Kidney (tissue), 13 donors: ENCODE measurements at regions not wholly inside any gene's neighbourhood (a gene's known extent, or its start where the extent isn't known, plus 50 kb on each side); places are given as distances from the start of the nearest gene placed in this dataset.

Source experiments
- DNase-seq, 5 donors: peaks; one replicate each; pipeline ENCODE4 v3.0.0-alpha.2; 2013 to 2020
- FAIRE-seq: peaks from 2 replicates; lab custom pipeline; 2012; peaks lifted over from hg19 to GRCh38; lab: Jason Lieb, UNC
- H3K27ac ChIP-seq, 2 donors: one replicate each; pipeline ENCODE4 v1.7.0; 2013; ENCODE audit warnings: low read depth in 2 of 2, low read length in 2 of 2, inconsistent platforms in 1 of 2
- H3K27me3 ChIP-seq: one replicate; pipeline ENCODE4 v1.7.1; 2013; ENCODE audit warnings: low read length, inconsistent platforms; ENCODE audit not compliant: control insufficient read depth, insufficient read depth
- H3K36me3 ChIP-seq, 3 donors: one replicate each; pipeline versions ENCODE4 v1.7.0 to v1.7.1; 2013; ENCODE audit warnings: low read length in 3 of 3, control low read depth in 1 of 3, inconsistent platforms in 1 of 3; ENCODE audit not compliant: insufficient read depth in 3 of 3, control insufficient read depth in 2 of 3
- H3K4me1 ChIP-seq, 3 donors: one replicate each; pipeline versions ENCODE4 v1.7.0 to v1.7.1; 2013; ENCODE audit warnings: low read length in 3 of 3, inconsistent platforms in 1 of 3, low read depth in 1 of 3; ENCODE audit not compliant: control insufficient read depth in 2 of 3, insufficient read depth in 2 of 3
- H3K4me3 ChIP-seq, 3 donors: one replicate each; pipeline versions ENCODE4 v1.7.0 to v1.8.1; 2013; ENCODE audit warnings: low read length in 3 of 3, control low read depth in 1 of 3, inconsistent platforms in 1 of 3
- H3K9ac ChIP-seq, 3 donors: one replicate each; pipeline versions ENCODE4 v1.7.0 to v1.7.1; 2013; ENCODE audit warnings: low read length in 3 of 3, control low read depth in 1 of 3, inconsistent platforms in 1 of 3
- H3K9me3 ChIP-seq, 3 donors: one replicate each; pipeline versions ENCODE4 v1.7.0 to v1.7.1; 2013; ENCODE audit warnings: low read length in 3 of 3, control low read depth in 1 of 3, inconsistent platforms in 1 of 3; ENCODE audit not compliant: control insufficient read depth in 2 of 3, insufficient read depth in 1 of 3
- intact Hi-C: fragments of 100-400 bp; cut with DNase I; formaldehyde crosslinking; loops from one replicate; pipeline ENCODE4 v1.11.1; 2022
- TF ChIP-seq, protein P1 (sequence below): IDR thresholded peaks from 3 replicates; pipeline ENCODE4 v1.5.1; 2012; ENCODE audit warnings: mild to moderate bottlenecking, moderate library complexity, borderline replicate concordance; ENCODE audit not compliant: insufficient read depth; ENCODE audit errors: extremely low read depth
- donor health status: control.
- donor health status: control.
- donor health status: control.
- donor health status: control.
- donor health status: control.
- donor health status: DM: yes; HTN: yes; CAD: no.
- donor health status: Normal renal cell carcinoma (clear cell type).

DNA sequence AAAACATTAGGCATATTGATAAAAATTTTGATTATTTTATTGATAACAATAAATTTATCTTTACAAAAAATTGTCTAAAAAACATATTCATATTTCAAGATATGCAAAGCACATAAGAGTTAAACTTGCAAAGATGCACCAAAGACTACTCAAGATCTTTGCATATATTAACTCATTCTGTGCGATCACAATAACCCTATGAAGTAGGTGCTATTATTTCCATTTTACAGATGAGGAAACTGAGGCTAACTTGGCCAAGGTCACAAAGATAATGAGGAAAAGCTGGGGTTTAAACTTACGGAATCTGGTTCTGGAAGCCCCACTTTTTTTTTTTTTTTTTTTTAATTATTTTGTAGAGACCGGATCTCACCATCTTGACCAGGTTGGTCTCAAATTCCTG is 94.4 kb upstream of the SERTAD2 start:
- Histone ChIP-seq H3K4me3 (no peak overlapping the region), H3K9me3 (no peaks in the 10 kb centered on the region), H3K4me1 (peaks cover 3 to 12% (median 5%) of the 10 kb centered on the region in 3 donors), H3K27ac (peak overlapping the region; percentile 68 to 97), H3K27me3 (no peaks in the 10 kb centered on the region), H3K9ac (no peak overlapping the region), H3K36me3 (no peaks in the 10 kb centered on the region)
- FAIRE-seq: no peak
- no peak for DNase-seq
- intact Hi-C loops: no loop called here
- TF ChIP-seq, protein P1, sequence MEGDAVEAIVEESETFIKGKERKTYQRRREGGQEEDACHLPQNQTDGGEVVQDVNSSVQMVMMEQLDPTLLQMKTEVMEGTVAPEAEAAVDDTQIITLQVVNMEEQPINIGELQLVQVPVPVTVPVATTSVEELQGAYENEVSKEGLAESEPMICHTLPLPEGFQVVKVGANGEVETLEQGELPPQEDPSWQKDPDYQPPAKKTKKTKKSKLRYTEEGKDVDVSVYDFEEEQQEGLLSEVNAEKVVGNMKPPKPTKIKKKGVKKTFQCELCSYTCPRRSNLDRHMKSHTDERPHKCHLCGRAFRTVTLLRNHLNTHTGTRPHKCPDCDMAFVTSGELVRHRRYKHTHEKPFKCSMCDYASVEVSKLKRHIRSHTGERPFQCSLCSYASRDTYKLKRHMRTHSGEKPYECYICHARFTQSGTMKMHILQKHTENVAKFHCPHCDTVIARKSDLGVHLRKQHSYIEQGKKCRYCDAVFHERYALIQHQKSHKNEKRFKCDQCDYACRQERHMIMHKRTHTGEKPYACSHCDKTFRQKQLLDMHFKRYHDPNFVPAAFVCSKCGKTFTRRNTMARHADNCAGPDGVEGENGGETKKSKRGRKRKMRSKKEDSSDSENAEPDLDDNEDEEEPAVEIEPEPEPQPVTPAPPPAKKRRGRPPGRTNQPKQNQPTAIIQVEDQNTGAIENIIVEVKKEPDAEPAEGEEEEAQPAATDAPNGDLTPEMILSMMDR: no peak

- intact Hi-C loops: no loop called here
- peaks cover 3 to 12% (median 5%) of the 10 kb centered on the region in 3 donors for H3K4me1 ChIP-seq
- no peak overlapping the region for H3K4me3 ChIP-seq
- DNase-seq: no peak
- no peaks in the 10 kb centered on the region for H3K9me3 ChIP-seq
- no peak for FAIRE-seq
- H3K27ac ChIP-seq: peak overlapping the region; percentile 68 to 97
- TF ChIP-seq, protein P1: no peak
- no peak overlapping the region for H3K9ac ChIP-seq
- H3K27me3 ChIP-seq: no peaks in the 10 kb centered on the region
- H3K36me3 ChIP-seq: no peaks in the 10 kb centered on the region
Measured at GRCh38 chr2:64748561-64748960, 94.8 kb upstream of the SERTAD2 start.

GRCh38 chr2:64749446-64749845 is 95.7 kb upstream of the SERTAD2 start:
- Histone ChIP-seq H3K27me3 (no peaks in the 10 kb centered on the region), H3K4me1 (peaks cover 3 to 12% (median 5%) of the 10 kb centered on the region in 3 donors), H3K9me3 (no peaks in the 10 kb centered on the region), H3K4me3 (peak overlapping the region; percentile 87 to 92 (median 92)), H3K36me3 (no peaks in the 10 kb centered on the region), H3K27ac (peak overlapping the region; percentile 97), H3K9ac (peak overlapping the region in 2 of 3 donors; percentile 90 to 96)
- TF ChIP-seq, protein P1: no peak
- intact Hi-C loops: no loop called here
- FAIRE-seq: no peak
- no peak for DNase-seq
